ENCODE measurements at regions not wholly inside any gene's neighbourhood (a gene's known extent, or its start where the extent isn't known, plus 50 kb on each side); places are given as distances from the start of the nearest gene placed in this dataset.

DNA sequence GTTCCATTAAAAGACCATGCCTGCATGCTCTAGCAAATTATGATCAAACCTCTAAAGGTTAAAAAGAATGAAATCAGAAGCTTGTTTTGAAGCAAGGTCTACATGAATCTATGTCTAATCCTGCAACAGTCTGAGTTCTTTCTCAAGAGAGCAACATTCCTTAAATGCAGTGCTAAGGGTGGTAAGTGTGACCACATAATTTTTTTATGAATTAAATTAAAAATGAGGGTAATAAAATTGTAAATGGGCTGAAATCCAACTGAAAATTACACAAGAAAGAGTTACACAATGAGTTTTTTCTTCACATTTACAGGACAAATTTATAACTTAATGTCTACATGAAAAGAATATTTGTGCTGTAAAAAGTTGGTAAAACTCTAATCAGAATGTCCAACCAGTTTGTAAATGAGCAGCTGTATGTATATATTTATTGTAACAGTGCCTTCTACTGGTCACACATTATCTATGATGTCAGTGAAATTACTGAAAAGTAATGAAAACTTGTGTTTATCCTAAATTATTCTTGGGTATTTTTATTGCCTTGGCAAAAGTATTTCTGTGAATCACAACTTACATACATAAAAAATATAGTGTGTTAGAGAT lies 336.3 kb upstream of the PITX2 start:
- DNase-seq (ENCODE audit: low read depth, low spot score) = no peak

DNA sequence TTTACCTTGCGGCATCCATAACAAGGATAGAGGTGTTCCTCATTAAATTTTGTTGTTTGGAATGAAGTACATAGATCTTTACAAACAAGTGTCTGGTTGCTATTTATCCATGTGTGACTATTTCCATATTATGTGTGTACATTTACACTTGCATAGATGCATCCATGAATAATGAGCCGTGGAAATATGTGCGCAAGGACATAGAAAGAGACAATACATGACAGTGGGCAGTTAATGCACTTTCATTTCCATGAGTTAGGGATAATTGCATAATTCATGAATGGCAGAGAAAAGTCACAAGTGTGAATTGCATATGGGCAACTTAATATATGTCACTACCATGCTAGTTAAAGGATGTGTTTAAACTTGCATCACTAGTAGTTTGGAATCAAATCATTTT lies 338.2 kb upstream of the PITX2 start:
- DNase-seq (ENCODE audit: low read depth, low spot score) = no peak

DNA sequence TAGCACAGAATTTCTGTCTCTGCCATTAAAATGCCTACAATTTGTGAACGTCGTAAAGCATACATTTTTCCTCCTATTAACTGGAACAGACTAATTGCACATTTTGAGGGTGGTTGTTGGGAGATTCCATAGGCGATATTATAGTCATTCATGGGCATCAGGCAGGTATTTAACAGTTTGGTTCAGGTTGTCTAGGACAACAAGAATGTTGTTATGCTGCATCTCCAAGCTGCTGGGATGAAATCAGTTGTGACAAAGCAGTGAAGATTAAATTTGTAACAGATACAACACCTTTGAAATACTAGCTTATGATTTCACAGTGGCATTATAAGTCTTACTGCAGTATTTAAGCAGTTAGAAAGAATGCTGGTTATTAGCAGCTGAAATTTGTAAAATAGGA lies 339.7 kb upstream of the PITX2 start:
- DNase-seq (ENCODE audit: low read depth, low spot score) = no peak

DNA sequence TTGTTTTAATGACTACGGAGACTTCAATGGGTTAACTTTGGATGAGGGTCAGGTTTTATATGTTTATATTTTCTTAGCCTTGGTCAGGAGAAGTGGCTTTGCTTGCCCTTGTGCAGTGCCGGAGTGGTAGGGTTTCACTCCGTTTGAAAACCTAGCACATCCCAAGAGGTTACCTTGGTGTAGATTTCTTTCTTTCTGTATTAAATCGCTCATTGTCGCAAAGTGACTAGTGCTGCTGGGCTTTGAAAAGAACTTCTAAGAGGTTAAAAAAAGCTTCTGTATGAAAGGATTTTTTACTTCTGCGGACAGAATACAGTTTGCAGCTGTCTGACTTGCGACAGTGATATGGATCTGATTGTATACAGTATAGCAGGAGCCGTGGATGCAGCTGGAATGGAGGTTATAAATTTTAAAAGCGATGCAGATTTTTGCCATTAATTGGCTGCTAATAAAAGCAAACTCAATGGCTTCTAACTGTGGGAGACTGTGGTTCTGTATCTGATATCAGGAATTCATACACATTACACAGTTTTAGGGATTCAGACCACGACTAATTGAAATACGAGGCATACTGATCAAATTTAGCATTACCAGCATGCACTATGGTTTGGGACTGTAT lies 340.9 kb upstream of the PITX2 start:
- no peak for DNase-seq (ENCODE audit: low read depth, low spot score)

DNA sequence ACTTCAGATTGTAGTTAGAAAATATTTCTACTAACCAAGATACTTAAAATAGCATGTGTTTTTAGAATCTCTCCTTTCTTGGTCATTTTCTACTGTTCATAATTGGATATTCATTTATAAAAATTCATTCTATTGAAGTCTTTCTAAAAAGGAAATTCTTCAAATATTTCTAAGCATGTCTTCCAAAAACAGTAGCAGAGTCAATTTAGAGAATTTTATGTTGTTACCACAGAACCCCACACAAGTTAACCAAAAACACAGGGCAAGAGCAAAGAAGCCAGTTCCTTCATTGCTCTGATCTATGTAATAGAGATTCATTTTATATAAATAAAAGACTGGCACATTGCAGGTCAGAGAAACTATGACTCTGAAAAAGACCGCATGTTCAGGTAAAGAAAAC lies 345.1 kb upstream of the PITX2 start:
- no peak for DNase-seq (ENCODE audit: low read depth, low spot score)

DNA sequence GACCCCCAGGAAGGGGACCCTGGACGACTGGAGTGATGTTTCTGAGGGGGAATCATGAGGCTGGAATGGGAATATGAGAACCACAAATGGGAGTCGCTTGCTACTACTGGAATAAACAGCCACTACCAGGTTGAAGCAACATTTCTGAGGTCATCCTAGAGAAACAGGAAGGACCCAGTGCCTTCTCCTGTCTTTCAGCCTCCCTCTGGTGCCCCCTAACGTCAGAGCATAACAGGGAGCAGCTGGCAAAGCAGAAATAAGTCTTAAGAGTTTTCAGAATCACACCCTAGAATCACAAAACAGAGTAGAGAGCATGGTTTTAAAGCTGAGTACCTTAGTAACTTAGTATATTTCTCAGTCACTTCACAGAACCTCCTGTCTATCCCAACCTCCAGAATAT lies 347.8 kb upstream of the PITX2 start:
- peak; percentile 79 for DNase-seq (ENCODE audit: low read depth, low spot score)

DNA sequence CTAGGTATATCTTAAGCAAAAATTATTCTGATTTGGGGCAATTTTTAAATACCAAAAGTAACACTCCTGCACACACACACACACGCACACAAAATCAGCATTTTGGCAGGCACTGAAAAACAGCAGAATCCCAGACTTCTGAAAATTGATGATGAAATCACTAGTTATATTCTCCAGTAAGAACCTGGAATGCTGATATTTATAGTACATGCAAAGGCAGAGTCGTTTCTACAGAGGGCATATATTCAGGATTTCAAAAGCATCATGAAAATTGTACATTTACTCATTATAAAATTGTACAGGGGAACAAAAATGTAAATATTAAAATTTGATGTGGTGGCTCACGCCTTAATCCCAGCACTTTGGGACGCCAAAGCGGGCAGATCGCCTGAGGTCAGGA lies 352.5 kb upstream of the PITX2 start:
- no peak for DNase-seq (ENCODE audit: low read depth, low spot score)

DNA sequence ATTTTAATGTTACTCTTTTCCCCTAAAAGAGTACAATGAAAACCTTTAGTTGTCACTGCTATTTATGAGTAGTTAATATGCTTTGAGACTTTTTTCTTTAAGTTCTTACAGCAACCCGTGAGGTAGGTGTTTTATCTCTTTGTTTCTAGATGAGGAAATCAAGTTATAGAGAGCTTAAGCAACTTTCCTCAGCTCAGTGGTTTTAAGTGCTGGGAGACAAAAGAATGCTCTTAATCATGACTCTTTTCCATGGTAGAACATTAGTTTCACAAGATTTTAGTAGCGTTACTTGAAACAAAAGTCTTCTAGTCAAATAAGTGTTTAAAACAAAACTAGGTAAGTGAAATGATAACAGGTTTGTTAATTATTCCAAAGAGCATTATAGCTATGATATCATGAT lies 354.7 kb upstream of the PITX2 start:
- no peak for DNase-seq (ENCODE audit: low read depth, low spot score)

DNA sequence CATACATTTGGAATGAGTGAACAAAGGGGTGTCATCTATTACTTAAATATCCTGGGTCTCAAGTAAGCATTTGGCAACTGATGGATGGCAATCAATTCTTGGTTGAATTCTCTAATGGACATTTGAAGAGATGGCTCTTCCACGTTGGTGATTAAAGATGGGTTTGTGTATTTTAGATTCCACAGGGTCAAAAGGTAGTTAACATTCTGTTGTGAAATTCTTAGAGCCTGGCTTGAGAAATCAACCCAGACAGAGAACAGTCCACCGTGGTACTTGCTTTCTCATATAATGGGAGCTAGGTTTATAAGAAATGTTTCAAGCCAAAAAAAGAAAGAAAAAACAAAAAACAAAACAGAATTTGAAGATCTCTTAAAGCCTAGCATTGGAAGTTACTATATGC lies 355.9 kb upstream of the PITX2 start:
- no peak for DNase-seq (ENCODE audit: low read depth, low spot score)

DNA sequence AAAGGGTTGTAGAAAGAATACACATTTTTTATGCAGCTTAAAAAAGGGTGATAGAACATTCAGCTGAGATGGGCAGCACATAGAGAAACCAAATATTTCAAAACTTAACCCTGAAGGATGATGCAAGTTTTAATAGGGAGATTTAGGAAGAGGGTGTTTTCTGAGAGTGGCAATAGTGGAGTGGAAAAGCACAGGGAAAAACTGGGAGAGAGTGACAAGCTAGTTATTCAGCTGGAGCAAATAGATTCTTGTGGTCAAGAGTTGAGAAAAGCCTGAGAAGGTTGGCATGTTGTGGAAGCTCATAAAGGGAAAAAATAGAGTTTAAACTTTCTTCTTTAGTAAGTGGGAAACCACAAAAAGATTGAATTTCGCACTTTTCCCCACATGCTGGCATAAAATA lies 359.6 kb upstream of the PITX2 start:
- no peak for DNase-seq (ENCODE audit: low read depth, low spot score)

DNA sequence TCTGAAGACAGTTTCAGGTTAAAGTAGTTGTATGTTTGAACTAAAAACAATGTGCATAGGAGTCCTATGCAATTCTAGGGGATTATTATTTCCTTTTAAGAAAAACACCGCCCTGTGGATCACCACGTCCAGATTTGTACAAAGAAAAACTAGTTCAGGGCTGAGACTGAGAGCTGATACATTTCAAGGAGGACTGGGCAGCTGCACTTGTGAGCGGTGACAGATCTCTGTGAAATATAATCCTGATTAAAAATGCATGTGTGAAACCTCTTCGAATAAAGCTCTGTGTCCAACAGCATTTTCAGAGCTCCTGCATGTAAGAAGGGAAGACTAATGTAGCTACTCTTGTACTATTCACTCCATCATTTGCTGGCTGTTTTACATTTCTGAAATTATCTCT lies 365.8 kb upstream of the PITX2 start:
- DNase-seq (ENCODE audit: low read depth, low spot score) = no peak

DNA sequence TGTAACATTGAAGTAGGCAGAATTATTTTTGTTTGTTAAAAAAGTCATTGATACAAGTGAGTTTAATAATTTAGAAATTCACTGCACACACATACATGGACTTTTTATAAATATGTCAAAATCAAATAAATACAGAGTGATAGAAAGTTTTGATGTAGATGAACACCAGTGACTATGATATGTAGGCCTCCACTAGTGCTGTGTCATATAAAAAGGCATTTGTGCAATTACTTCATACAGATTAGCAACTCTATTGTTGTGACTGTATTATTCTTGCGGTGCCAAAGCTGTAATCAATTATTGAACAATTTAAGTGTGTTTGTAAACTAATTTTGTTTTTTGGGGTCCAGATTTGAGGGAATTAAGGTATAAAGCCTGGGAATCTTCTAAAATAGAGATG lies 366.2 kb upstream of the PITX2 start:
- DNase-seq (ENCODE audit: low read depth, low spot score) = no peak

DNA sequence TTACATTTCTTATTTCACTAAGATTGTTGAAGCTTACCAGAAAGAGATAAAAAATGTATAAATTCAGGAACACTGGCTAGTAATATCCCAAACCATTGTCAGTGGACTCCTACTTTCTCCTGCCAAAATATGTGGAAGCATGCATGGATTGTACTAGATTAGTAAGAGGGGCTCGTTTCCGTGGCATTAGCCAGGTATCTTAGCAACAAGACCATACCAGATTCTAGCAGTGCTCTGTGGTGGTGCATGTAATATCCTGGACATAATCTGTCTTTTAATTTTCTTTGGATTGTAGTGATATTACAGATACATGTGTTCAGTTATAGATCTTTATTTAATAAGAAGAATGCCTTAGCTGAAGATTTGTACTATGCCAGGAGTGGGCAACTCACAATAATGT lies 371.9 kb upstream of the PITX2 start:
- DNase-seq (ENCODE audit: low read depth, low spot score) = no peak

DNA sequence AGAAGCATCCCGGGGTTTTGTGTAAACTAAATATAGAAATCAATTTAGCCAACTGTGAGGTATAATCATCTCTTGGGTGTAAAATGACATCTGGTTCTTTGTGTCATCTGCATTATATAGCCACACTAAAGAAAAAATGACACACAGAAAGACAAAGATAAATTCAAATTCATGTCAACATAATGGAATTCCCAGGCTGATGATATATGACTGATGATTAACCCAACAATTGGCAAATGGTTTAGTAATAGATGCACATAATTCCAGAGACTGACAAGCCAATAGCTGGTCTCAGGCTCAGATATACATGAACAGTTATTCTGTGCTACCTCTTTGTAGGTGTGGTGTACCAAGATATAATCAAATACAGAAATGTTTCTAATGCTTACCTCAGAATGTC lies 375.4 kb upstream of the PITX2 start:
- DNase-seq (ENCODE audit: low read depth, low spot score) = no peak

DNA sequence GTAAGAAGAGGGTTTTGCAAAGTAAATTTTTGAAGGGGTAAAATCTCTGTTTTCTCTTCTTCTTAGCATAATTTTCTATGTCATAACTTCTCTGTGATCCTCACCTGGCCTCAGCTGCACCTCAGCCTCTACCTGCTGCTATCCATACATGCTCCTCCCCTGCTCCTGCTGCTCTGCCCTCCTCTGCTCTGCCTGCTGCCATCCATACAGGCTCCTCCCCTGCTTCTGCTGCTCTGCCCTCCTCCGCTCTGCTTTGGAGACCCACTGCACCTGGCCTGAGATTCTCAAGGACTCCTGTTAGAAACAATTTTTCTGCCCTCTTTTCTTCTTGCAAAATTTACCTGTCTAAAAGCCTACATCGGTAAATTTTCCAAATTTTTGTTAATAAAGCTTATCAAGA lies 388.6 kb upstream of the PITX2 start:
- DNase-seq (ENCODE audit: low read depth, low spot score) = peak; percentile 13

DNA sequence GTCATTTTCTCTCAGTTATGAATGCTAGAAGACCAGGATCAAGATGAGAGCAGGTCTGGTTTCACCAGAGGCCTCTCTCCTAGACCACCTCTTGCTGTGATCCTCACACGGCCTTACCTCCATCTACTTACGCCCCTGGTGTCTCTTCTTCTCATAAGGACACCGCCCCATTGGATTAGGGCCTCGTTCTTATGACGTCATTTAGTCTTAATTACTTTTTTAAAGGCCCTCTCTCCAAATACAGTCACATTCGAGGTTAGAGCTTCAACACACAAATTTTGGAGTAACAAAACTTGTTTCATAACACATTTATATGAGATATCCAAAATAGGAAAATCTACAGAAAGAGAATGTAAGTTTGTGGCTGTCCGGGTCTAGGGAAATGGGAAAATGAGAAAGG lies 391.0 kb upstream of the PITX2 start:
- DNase-seq (ENCODE audit: low read depth, low spot score) = no peak

DNA sequence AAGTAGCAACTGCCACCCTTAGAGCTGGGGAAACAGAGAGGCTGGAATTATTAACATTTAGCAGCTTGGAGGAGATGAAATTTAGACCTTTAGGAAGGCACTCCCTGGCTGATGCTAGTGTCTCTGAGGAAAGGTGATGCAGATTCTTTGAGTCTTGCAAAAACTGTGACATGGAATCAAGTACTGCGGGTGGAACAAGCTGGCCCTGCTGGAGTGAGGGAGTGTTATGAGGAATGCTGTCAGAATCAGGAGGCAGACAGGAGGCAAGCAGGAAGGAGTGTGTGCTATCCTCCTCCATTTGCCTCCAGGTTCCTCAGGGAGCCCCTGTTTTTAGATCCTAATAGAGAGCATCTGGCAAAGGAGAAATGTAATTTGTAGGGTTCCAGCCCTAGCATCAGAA lies 391.7 kb upstream of the PITX2 start:
- no peak for DNase-seq (ENCODE audit: low read depth, low spot score)

DNA sequence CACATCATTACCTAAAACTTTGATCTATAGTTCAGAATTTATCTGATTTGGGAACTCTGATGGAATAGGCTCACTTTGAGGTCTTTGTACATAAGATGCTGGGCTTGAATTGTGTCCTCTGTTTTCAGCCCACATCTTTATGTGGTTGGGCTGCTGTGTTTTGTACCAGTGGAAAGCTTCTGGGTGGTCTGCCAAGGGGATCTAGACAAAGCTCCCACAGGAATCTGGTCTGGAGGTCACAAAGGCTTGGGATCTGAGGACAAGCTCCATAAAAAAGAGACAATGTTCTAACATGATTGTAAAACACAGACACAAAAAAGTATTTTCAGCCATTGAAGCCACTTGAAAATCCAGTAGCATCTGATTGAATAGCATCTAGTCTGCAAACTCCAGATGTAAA lies 393.5 kb upstream of the PITX2 start:
- peak; percentile 29 for DNase-seq (ENCODE audit: low read depth, low spot score)

DNA sequence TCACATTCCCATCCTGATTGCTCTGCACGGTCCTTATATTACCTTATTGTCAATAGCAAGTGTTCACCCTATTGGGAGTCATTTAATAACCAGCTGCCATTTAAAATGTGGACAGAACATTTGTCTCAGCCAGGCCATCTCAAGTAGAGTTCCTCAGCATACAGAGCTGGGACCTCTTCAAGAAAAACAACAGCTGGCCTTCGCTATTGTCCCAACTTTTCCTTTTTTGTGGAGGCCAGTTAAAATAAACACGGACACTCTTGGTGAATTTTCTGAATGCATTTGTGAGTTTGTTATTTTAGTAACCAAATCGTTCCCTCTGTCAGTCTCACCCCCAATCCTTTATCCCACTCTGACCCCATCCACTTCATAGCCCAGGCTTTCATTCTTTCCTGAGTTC lies 395.3 kb upstream of the PITX2 start:
- no peak for DNase-seq (ENCODE audit: low read depth, low spot score)

DNA sequence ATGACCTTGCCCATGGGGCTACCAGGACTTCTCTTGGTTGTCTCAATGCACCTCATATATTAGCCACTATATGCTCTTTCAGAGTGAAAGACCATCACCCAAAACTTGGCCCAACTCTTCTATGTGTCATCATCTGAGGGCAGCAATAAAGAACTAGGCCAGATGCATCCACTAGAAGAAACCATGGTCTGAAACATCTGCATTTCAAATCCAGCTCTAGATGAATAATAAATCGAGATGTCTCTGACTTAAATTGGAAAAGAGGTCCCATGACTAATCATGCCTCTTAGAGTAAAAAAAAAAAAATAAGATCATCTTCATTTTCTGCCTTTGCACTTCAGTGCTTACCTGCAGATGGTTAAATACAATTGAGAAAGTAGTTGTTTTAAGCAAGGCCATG lies 397.6 kb upstream of the PITX2 start:
- DNase-seq (ENCODE audit: low read depth, low spot score) = no peak

DNA sequence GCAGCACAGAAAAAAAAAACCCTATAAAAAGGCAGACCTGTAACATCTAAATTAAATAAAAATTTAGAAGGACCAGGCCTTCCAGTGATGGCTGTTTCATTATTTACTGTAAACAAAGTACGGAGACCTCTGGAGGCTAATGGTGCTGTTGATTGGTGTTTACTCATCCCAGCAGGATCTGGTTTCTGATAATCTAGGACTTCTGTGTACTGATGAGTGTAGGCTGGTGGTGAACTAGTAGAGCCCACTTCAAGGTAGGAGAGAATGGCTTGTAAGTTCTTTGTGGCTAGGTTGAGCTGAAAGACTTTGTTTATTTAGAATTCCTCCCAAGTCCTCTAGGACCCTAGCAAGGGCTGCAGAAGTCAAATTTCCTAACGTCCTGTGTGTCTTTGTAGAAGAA lies 398.1 kb upstream of the PITX2 start:
- peak; percentile 47 for DNase-seq (ENCODE audit: low read depth, low spot score)

DNA sequence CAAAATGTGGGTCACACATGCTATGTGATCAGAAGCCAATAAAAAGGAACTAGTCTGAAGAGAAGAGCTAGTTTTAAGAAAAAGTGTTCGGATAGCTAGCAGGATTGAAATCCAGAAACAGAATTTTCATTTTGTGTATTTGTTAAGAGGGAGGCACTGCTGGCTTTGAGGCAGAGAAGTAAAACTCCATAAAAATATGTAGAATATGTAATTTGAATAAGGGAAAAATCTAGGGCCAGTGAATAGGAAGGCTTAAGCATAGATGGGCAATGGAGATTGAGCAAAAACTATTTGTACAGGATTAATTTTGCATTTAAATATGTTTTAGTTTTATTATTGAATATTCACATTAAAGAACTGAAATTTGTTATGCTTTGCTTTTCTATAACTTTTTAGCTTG lies 399.9 kb upstream of the PITX2 start:
- no peak for DNase-seq (ENCODE audit: low read depth, low spot score)

DNA sequence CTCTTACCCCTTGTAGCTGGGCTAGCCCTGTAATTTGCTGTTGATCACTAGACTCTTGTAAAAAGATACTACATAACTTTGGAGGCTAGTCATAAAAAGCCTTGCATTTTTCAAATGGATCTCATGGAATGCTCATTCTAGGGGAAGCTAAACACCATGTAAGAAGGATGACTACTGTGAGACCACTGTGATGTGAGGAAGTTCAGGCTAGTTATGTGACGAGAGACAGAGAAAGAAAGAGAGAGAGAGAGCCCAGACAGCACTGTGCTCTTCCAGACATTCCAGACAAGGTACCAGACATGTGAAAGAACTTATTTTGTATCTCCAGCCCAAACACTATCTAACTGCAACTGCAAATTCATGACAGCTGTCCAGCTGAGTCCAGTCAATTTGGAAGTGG lies 404.6 kb upstream of the PITX2 start:
- peak; percentile 8 for DNase-seq (ENCODE audit: low read depth, low spot score)

DNA sequence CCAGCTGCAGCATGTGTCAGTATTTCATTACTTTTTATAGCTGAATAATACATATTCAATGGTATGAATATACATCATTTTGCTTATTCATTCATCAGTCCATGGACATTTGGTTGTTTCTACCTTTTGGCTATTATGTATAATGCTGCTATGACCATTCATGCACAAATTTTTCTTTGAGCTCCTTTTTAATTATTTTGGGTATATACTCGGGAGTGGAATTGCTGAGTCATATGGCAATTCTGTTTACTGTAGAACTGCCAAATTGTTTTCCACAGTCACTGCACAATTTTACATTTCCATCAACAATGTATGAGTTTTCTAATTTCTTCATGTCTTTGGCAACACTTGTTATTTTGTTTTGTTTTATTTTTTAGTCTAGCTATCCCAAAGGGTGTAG lies 405.9 kb upstream of the PITX2 start:
- DNase-seq (ENCODE audit: low read depth, low spot score) = no peak
